ENCODE measurements at regions not wholly inside any gene's neighbourhood (a gene's known extent, or its start where the extent isn't known, plus 50 kb on each side); places are given as distances from the start of the nearest gene placed in this dataset.
"Not testable (repeated sequence)": the region's sequence is repeated elsewhere in the genome, so short reads cannot be mapped to it uniquely, and the experiment has no call there.

GRCh38 chr11:57917632-57918031 lies 106.0 kb upstream of the OR9Q1 start:
- DNase-seq (ENCODE audit: low spot score), result no peak

GRCh38 chr11:57920971-57921370 lies 102.7 kb upstream of the OR9Q1 start:
- no peak for DNase-seq (ENCODE audit: low spot score)

GRCh38 chr11:57932105-57932504 lies 91.6 kb upstream of the OR9Q1 start:
- DNase-seq (ENCODE audit: low spot score), result no peak

GRCh38 chr11:57935402-57936049 lies 88.2 kb upstream of the OR9Q1 start:
- DNase-seq (ENCODE audit: low spot score), result no peak

- no peak for DNase-seq (ENCODE audit: low spot score)
Measured at GRCh38 chr11:57936050-57936418, 87.6 kb upstream of the OR9Q1 start.

- DNase-seq (ENCODE audit: low spot score), result no peak
Measured at GRCh38 chr11:57937431-57937830, 86.2 kb upstream of the OR9Q1 start.

- no peak for DNase-seq (ENCODE audit: low spot score)
Measured at GRCh38 chr11:57938351-57938750, 85.3 kb upstream of the OR9Q1 start.

GRCh38 chr11:57940044-57940756 lies 83.5 kb upstream of the OR9Q1 start:
- DNase-seq (ENCODE audit: low spot score), result no peak

- no peak for DNase-seq (ENCODE audit: low spot score)
Measured at GRCh38 chr11:57941875-57942274, 81.8 kb upstream of the OR9Q1 start.

- no peak for DNase-seq (ENCODE audit: low spot score)
Measured at GRCh38 chr11:57942808-57943207, 80.9 kb upstream of the OR9Q1 start.

- not testable (repeated sequence) for DNase-seq (ENCODE audit: low spot score)
Measured at GRCh38 chr11:57943766-57944165, 79.9 kb upstream of the OR9Q1 start.

GRCh38 chr11:57946628-57947027 lies 77.1 kb upstream of the OR9Q1 start:
- DNase-seq (ENCODE audit: low spot score), result no peak

GRCh38 chr11:57964660-57965059 lies 59.0 kb upstream of the OR9Q1 start:
- no peak for DNase-seq (ENCODE audit: low spot score)

- no peak for DNase-seq (ENCODE audit: low spot score)
Measured at GRCh38 chr11:57971272-57972012, 52.2 kb upstream of the OR9Q1 start.

GRCh38 chr11:57972013-57972367 lies 51.7 kb upstream of the OR9Q1 start:
- no peak for DNase-seq (ENCODE audit: low spot score)
